PC-9 (cell line): ENCODE measurements at regions not wholly inside any gene's neighbourhood (a gene's known extent, or its start where the extent isn't known, plus 50 kb on each side); places are given as distances from the start of the nearest gene placed in this dataset.

ENCODE experiments used
- BruUV-seq: library from RNA; stranded (reverse); fragments of 400-500 nt; replicated peaks from 2 replicates; lab custom pipeline; 2021; lab: Mats Ljungman, UMichigan
- CTCF ChIA-PET: fragments of 300-600 bp; sonication (Branson Sonifier 250); formaldehyde crosslinking; loops from one replicate; lab custom pipeline; 2022; ENCODE audit warnings: antibody characterized with exemption; lab: Charles Lee
- POLR2A ChIA-PET: fragments of 300-600 bp; sonication (Branson Sonifier 250); formaldehyde crosslinking; loops from one replicate; lab custom pipeline; 2022; ENCODE audit warnings: antibody characterized with exemption; ENCODE audit not compliant: unreplicated experiment; lab: Charles Lee
- DNase-seq, 2 experiments: peaks; one replicate each; pipeline versions ENCODE4 v3.0.0 to v3.0.0-alpha.2; 2015 to 2022; ENCODE audit warnings: mixed read lengths in 1 of 2
- H2AFZ ChIP-seq: fragments of 200-600 bp; sonication (generic); 2 replicates; pipeline ENCODE4 v1.8.1; 2017; ENCODE audit warnings: antibody characterized with exemption
- H3F3A ChIP-seq: fragments of 200-600 bp; sonication (generic); 2 replicates; pipeline ENCODE4 v1.8.1; 2017; ENCODE audit warnings: antibody characterized with exemption, mild to moderate bottlenecking, low read depth; ENCODE audit not compliant: insufficient read depth
- H3K27ac ChIP-seq: fragments of 200-600 bp; sonication (generic); 2 replicates; pipeline ENCODE4 v1.6.1; 2016; ENCODE audit warnings: mixed run types
- H3K27me3 ChIP-seq: fragments of 200-600 bp; sonication (generic); 2 replicates; pipeline ENCODE4 v1.6.1; 2016; ENCODE audit warnings: low read depth, mixed run types; ENCODE audit not compliant: insufficient read depth
- H3K36me3 ChIP-seq: fragments of 200-600 bp; sonication (generic); 2 replicates; pipeline ENCODE4 v1.6.1; 2016; ENCODE audit warnings: low read depth, mixed run types
- H3K4me1 ChIP-seq: fragments of 200-600 bp; sonication (generic); replicated peaks from 2 replicates; pipeline ENCODE4 v1.6.1; 2016; ENCODE audit warnings: mixed run types; ENCODE audit not compliant: insufficient read depth
- H3K4me2 ChIP-seq: fragments of 200-600 bp; sonication (generic); 2 replicates; pipeline ENCODE4 v1.6.1; 2017; ENCODE audit warnings: mixed run types
- H3K4me3 ChIP-seq: fragments of 200-600 bp; sonication (generic); 2 replicates; pipeline ENCODE4 v1.6.1; 2016; ENCODE audit warnings: mixed run types
- H3K79me2 ChIP-seq: fragments of 200-600 bp; sonication (generic); 2 replicates; pipeline ENCODE4 v1.6.1; 2017; ENCODE audit warnings: low read depth, mixed run types
- H3K9me2 ChIP-seq: fragments of 200-600 bp; sonication (generic); 2 replicates; pipeline ENCODE4 v1.8.1; 2017; ENCODE audit warnings: mild to moderate bottlenecking; ENCODE audit not compliant: insufficient read depth
- H3K9me3 ChIP-seq: fragments of 200-600 bp; sonication (generic); 2 replicates; pipeline ENCODE4 v1.8.1; 2016; ENCODE audit warnings: low read depth; ENCODE audit not compliant: insufficient read depth
- H4K20me1 ChIP-seq: fragments of 200-600 bp; sonication (generic); 2 replicates; pipeline ENCODE4 v1.8.1; 2017; ENCODE audit not compliant: insufficient read depth
- EZH2 ChIP-seq: fragments of 200-600 bp; sonication (generic); IDR thresholded peaks from 2 replicates; pipeline ENCODE4 v1.8.0; 2017; ENCODE audit warnings: antibody characterized with exemption, low read depth
- intact Hi-C: fragments of 100-400 bp; cut with micrococcal nuclease; formaldehyde crosslinking; loops from one replicate; pipeline ENCODE4 v1.10.0; 2022; ENCODE audit not compliant: unreplicated experiment
- TF ChIP-seq, protein P1 (sequence below): fragments of 200-600 bp; sonication (generic); conservative IDR thresholded peaks from 2 replicates; pipeline ENCODE4 v1.6.1; 2017; ENCODE audit warnings: mixed run types, antibody characterized with exemption, mild to moderate bottlenecking, moderate library complexity

DNA sequence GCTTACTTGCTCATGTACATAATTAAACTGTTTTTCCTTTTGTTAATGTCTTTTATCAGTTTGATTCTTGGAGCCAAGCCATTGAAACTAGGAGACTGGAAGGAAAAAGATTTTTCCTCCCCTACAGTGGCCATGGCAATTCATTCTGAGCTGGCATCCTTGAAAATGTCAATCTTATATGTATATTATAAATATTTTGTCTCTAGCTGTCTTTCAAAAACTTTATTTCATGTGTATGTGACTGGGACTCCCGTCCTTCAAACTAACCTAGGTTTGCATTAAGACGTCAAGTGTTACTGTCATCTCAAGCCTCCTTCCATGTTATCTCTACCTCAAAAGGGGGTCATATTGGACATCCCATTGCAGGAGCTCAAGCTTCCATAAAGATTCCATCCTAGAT, 280.4 kb downstream of the HRH4 start:
- no TSS peak for BruUV-seq
- Histone ChIP-seq H3K4me1 (no peaks in the 10 kb centered on the region), H4K20me1 (no peaks in the 10 kb centered on the region), H3K27ac (no peak overlapping the region), H3K4me2 (no peak overlapping the region), H2AFZ (no peak overlapping the region), H3K4me3 (no peak overlapping the region), H3F3A (no peaks in the 10 kb centered on the region), H3K79me2 (no peaks in the 10 kb centered on the region), H3K27me3 (no peaks in the 10 kb centered on the region), H3K9me3 (no peaks in the 10 kb centered on the region), H3K9me2 (no peaks in the 10 kb centered on the region), H3K36me3 (no peaks in the 10 kb centered on the region)
- no peak for TF ChIP-seq EZH2
- TF ChIP-seq, protein P1, sequence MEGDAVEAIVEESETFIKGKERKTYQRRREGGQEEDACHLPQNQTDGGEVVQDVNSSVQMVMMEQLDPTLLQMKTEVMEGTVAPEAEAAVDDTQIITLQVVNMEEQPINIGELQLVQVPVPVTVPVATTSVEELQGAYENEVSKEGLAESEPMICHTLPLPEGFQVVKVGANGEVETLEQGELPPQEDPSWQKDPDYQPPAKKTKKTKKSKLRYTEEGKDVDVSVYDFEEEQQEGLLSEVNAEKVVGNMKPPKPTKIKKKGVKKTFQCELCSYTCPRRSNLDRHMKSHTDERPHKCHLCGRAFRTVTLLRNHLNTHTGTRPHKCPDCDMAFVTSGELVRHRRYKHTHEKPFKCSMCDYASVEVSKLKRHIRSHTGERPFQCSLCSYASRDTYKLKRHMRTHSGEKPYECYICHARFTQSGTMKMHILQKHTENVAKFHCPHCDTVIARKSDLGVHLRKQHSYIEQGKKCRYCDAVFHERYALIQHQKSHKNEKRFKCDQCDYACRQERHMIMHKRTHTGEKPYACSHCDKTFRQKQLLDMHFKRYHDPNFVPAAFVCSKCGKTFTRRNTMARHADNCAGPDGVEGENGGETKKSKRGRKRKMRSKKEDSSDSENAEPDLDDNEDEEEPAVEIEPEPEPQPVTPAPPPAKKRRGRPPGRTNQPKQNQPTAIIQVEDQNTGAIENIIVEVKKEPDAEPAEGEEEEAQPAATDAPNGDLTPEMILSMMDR: no peak
- no peak for DNase-seq
- POLR2A ChIA-PET: no interaction called here
- intact Hi-C loops: no loop called here
- CTCF ChIA-PET: no interaction called here

DNA sequence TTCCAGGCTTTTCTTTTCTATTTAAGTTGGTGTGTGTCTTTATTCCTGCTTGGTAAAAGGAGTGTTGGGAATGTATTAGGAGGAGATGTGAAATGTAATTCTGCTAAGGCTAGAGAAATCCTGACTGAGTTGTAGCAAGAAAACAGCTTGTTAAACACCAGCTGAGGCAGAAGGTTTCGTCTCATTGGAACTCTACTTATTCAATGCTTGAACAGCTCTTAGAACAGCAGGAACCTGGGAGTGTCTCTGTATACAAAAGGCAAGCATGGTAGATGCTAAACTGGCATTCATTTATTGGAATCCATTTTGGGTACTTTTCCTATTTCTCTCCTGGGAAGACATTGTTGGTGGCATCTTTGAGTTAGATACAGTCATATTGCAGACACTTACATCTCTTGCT, 280.9 kb downstream of the HRH4 start:
- no peaks in the 10 kb centered on the region for H3K27me3 ChIP-seq
- H3K4me2 ChIP-seq: no peak overlapping the region
- no peaks in the 10 kb centered on the region for H3K9me3 ChIP-seq
- BruUV-seq: no TSS peak
- no peaks in the 10 kb centered on the region for H3K4me1 ChIP-seq
- no peaks in the 10 kb centered on the region for H3F3A ChIP-seq
- DNase-seq: no peak
- ChIA-PET CTCF (no interaction called here), POLR2A (no interaction called here)
- no peaks in the 10 kb centered on the region for H3K79me2 ChIP-seq
- H3K9me2 ChIP-seq: no peaks in the 10 kb centered on the region
- H2AFZ ChIP-seq: no peak overlapping the region
- H4K20me1 ChIP-seq: no peaks in the 10 kb centered on the region
- no peak overlapping the region for H3K27ac ChIP-seq
- intact Hi-C loops: no loop called here
- H3K4me3 ChIP-seq: no peak overlapping the region
- H3K36me3 ChIP-seq: no peaks in the 10 kb centered on the region
- TF ChIP-seq, protein P1: no peak
- no peak for TF ChIP-seq EZH2

DNA sequence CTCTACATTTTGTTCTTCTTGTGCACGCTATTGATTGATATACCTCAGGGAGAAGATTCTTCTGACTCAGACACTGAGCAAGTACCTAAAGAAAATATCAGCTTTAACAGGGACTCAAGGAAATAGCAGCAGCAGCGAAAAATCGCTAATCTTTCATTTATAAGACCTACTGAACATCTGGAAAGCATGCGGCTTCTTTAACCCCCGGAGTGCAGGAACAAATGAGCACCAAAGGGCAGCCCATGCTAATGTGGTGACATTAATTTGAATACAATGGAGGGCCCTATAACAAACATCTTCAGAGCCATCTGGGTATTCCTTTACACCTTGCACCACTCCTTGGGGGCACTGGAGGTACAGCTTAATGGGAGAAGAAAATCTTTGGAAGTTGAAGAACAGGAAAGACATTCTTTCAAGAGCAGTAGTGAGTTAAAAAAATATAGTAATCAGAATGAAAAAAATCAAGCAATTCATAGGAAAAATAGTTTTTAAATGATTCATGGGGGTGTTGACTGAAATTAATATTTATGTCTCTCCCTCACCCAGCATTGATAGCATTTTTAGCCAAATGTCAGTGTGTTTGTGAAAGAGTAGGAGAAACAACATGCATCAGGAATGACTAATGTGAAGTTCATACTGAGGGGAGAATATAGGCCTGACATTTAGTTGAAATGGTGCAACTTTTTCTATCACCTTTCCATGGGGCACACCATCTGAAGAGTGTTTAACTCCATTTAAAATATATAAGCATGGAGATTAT, 281.7 kb downstream of the HRH4 start:
- TF ChIP-seq, protein P1: no peak
- no peak for TF ChIP-seq EZH2
- intact Hi-C loops: no loop called here
- Histone ChIP-seq H3K27ac (no peak overlapping the region), H4K20me1 (no peaks in the 10 kb centered on the region), H3F3A (no peaks in the 10 kb centered on the region), H3K36me3 (no peaks in the 10 kb centered on the region), H3K27me3 (no peaks in the 10 kb centered on the region), H3K79me2 (no peaks in the 10 kb centered on the region), H3K4me1 (no peaks in the 10 kb centered on the region), H3K9me3 (no peaks in the 10 kb centered on the region), H3K9me2 (no peaks in the 10 kb centered on the region), H3K4me2 (no peak overlapping the region), H2AFZ (no peak overlapping the region), H3K4me3 (no peak overlapping the region)
- ChIA-PET CTCF (no interaction called here), POLR2A (no interaction called here)
- no peak for DNase-seq
- no TSS peak for BruUV-seq
